Fibroblast of villous mesenchyme (primary cell): ENCODE measurements at regions not wholly inside any gene's neighbourhood (a gene's known extent, or its start where the extent isn't known, plus 50 kb on each side); places are given as distances from the start of the nearest gene placed in this dataset.

ENCODE experiments used
- DNase-seq: peaks from one replicate; pipeline ENCODE4 v3.0.0-alpha.2; 2010; ENCODE audit warnings: low read depth
- H3K4me3 ChIP-seq: 2 replicates; pipeline ENCODE4 v1.5.1; 2011; ENCODE audit warnings: low read depth, mild to moderate bottlenecking, low read length
- CTCF ChIP-seq: IDR thresholded peaks from 2 replicates; pipeline ENCODE4 v1.5.1; 2012; ENCODE audit warnings: low read depth, mild to moderate bottlenecking, low read length; ENCODE audit not compliant: insufficient read depth

- no peak for TF ChIP-seq CTCF
- no peak overlapping the region for H3K4me3 ChIP-seq
- no peak for DNase-seq
Observed at GRCh38 chr12:132433641-132434395, 56.1 kb upstream of the FBRSL1 start.

GRCh38 chr12:132432721-132433577 lies 57.0 kb upstream of the FBRSL1 start:
- no peak for TF ChIP-seq CTCF
- H3K4me3 ChIP-seq: no peak overlapping the region
- no peak for DNase-seq

GRCh38 chr12:132432126-132432705 lies 57.7 kb upstream of the FBRSL1 start:
- H3K4me3 ChIP-seq: no peak overlapping the region
- no peak for TF ChIP-seq CTCF
- no peak for DNase-seq

GRCh38 chr12:132430838-132431774 lies 58.8 kb upstream of the FBRSL1 start:
- no peak overlapping the region for H3K4me3 ChIP-seq
- DNase-seq: no peak
- no peak for TF ChIP-seq CTCF

GRCh38 chr12:132429946-132430643 lies 59.9 kb upstream of the FBRSL1 start:
- H3K4me3 ChIP-seq: no peak overlapping the region
- DNase-seq: peak; percentile 3
- TF ChIP-seq CTCF: no peak

- H3K4me3 ChIP-seq: no peak overlapping the region
- no peak for DNase-seq
- no peak for TF ChIP-seq CTCF
Observed at GRCh38 chr12:132429602-132429945, 60.4 kb upstream of the FBRSL1 start.
